SH-SY5Y (cell line): ENCODE measurements at regions not wholly inside any gene's neighbourhood (a gene's known extent, or its start where the extent isn't known, plus 50 kb on each side); places are given as distances from the start of the nearest gene placed in this dataset.

Source experiments
- GATA2 ChIP-seq: IDR thresholded peaks from 2 replicates; pipeline ENCODE4 v1.6.1; 2011; ENCODE audit warnings: mild to moderate bottlenecking, low read depth, low read length
- GATA3 ChIP-seq: IDR thresholded peaks from 2 replicates; pipeline ENCODE4 v1.6.1; 2011; ENCODE audit warnings: low read depth, mild to moderate bottlenecking, low read length, moderate library complexity

GRCh38 chr11:98566978-98567377 is 453.8 kb upstream of the CNTN5 start:
- TF ChIP-seq GATA2 (no peak), GATA3 (no peak)
